Testis (tissue), 2 donors: ENCODE measurements at regions not wholly inside any gene's neighbourhood (a gene's known extent, or its start where the extent isn't known, plus 50 kb on each side); places are given as distances from the start of the nearest gene placed in this dataset.
A peak's percentile ranks its signal among the peaks of the same experiment; 100 is the strongest.
"Not testable (repeated sequence)": the region's sequence is repeated elsewhere in the genome, so short reads cannot be mapped to it uniquely, and the experiment has no call there.

Experiments used
- DNase-seq: peaks from one replicate; pipeline ENCODE4 v3.0.0-alpha.2; 2019
- H3K27ac ChIP-seq, 2 donors: fragments of 200-600 bp; sonication (generic); one replicate each; pipeline ENCODE4 v1.5.1; 2019
- H3K27me3 ChIP-seq: fragments of 200-600 bp; sonication (generic); one replicate; pipeline ENCODE4 v1.5.1; 2019
- H3K36me3 ChIP-seq: fragments of 200-600 bp; sonication (generic); one replicate; pipeline ENCODE4 v1.5.1; 2017; ENCODE audit warnings: low read depth; ENCODE audit errors: missing control alignments
- H3K4me1 ChIP-seq: fragments of 200-600 bp; sonication (generic); one replicate; pipeline ENCODE4 v1.5.1; 2019
- H3K4me3 ChIP-seq, 2 donors: fragments of 200-600 bp; sonication (generic); one replicate each; pipeline ENCODE4 v1.5.1; 2017 to 2019
- H3K9me3 ChIP-seq: fragments of 200-600 bp; sonication (generic); one replicate; pipeline ENCODE4 v1.5.1; 2017
- CTCF ChIP-seq, 3 experiments: fragments of 450-650 bp in 2 of 3; fragments of 200-600 bp in 1 of 3; sonication (generic) in 1 of 3; IDR thresholded peaks; one replicate each; pipeline ENCODE4 v1.5.1; 2016 to 2019; ENCODE audit warnings: antibody characterized with exemption in 3 of 3, mild to moderate bottlenecking in 2 of 3, moderate library complexity in 1 of 3
- POLR2A ChIP-seq: fragments of 450-650 bp; IDR thresholded peaks from one replicate; pipeline ENCODE4 v1.6.1; 2017; ENCODE audit warnings: antibody characterized with exemption, mild to moderate bottlenecking, moderate library complexity
- WGBS, 2 donors: methylation state at CpG; one replicate each; pipeline ENCODE4 v1.1.5; 2018; 5-methylcytosine and 5-hydroxymethylcytosine counted together
- intact Hi-C: fragments of 100-400 bp; cut with DNase I; formaldehyde crosslinking; loops from one replicate; pipeline ENCODE4 v1.15.1; 2023; ENCODE audit warnings: low total_unique reads

GRCh38 chr15:99455789-99456160 is 110.0 kb upstream of the MEF2A start:
- Histone ChIP-seq H3K4me3 (no peak overlapping the region), H3K27ac (peak overlapping the region in 1 of 2 donors; percentile 76), H3K4me1 (peaks cover 22% of the 10 kb centered on the region), H3K9me3 (no peaks in the 10 kb centered on the region), H3K36me3 (no peaks in the 10 kb centered on the region), H3K27me3 (no peaks in the 10 kb centered on the region)
- TF ChIP-seq CTCF (IDR thresholded peaks at IDR 0.05): no peak
- TF ChIP-seq POLR2A: no peak
- DNase-seq: no peak
- intact Hi-C loops: no loop called here

- H3K4me3 ChIP-seq: no peak overlapping the region
- WGBS, 2 donors: 87 to 90% methylated on average over 2 of the region's 2 CpGs
These were observed 101.6 kb upstream of the MEF2A start for GRCh38 chr15:99464137-99464536.

GRCh38 chr15:99466701-99467337 is 99.0 kb upstream of the MEF2A start:
- Histone ChIP-seq H3K9me3 (no peaks in the 10 kb centered on the region), H3K4me3 (no peak overlapping the region), H3K36me3 (no peaks in the 10 kb centered on the region), H3K4me1 (no peaks in the 10 kb centered on the region), H3K27me3 (no peaks in the 10 kb centered on the region), H3K27ac (no peak overlapping the region)
- intact Hi-C loops: no loop called here
- TF ChIP-seq CTCF (IDR thresholded peaks at IDR 0.05) (no peak), POLR2A (no peak)
- no peak for DNase-seq
- 65 to 71% methylated on average over 17 to 18 of the region's 18 CpGs for WGBS, 2 donors

More at GRCh38 chr15:99464137-99464536, 101.6 kb upstream of the MEF2A start:
- Histone ChIP-seq H3K27me3 (no peaks in the 10 kb centered on the region), H3K4me1 (no peaks in the 10 kb centered on the region), H3K9me3 (no peaks in the 10 kb centered on the region), H3K27ac (no peak overlapping the region), H3K36me3 (no peaks in the 10 kb centered on the region)
- intact Hi-C loops: no loop called here
- TF ChIP-seq POLR2A: no peak
- DNase-seq: no peak

DNA sequence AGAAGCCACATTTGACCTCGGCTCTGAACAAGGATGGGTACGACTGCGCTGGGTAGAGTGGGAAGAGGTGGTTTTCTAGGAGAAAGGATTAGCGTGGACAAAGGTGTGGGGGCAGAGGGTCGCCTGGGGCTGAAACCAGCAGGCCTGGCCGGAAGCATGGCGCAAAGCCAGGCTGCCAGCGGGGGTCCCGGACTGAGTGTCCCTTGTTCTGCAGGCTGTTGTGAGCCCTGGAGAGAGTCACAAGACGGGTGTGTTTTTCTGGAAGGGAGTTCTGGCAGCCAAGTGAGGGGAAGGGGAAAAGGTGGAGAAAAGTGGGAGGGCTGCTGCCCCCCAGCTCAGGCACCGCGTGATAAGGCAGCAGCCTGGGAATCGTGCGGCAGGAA is 98.5 kb upstream of the MEF2A start:
- no peak for DNase-seq
- no peaks in the 10 kb centered on the region for H3K27me3 ChIP-seq
- WGBS, 2 donors: 50 to 78% methylated on average over 14 of the region's 14 CpGs
- TF ChIP-seq CTCF (IDR thresholded peaks at IDR 0.05) (no peak), POLR2A (no peak)
- H3K9me3 ChIP-seq: no peaks in the 10 kb centered on the region
- intact Hi-C loops: no loop called here
- no peak overlapping the region for H3K4me3 ChIP-seq
- H3K36me3 ChIP-seq: no peaks in the 10 kb centered on the region
- no peak overlapping the region for H3K27ac ChIP-seq
- peaks cover 1% of the 10 kb centered on the region for H3K4me1 ChIP-seq

DNA sequence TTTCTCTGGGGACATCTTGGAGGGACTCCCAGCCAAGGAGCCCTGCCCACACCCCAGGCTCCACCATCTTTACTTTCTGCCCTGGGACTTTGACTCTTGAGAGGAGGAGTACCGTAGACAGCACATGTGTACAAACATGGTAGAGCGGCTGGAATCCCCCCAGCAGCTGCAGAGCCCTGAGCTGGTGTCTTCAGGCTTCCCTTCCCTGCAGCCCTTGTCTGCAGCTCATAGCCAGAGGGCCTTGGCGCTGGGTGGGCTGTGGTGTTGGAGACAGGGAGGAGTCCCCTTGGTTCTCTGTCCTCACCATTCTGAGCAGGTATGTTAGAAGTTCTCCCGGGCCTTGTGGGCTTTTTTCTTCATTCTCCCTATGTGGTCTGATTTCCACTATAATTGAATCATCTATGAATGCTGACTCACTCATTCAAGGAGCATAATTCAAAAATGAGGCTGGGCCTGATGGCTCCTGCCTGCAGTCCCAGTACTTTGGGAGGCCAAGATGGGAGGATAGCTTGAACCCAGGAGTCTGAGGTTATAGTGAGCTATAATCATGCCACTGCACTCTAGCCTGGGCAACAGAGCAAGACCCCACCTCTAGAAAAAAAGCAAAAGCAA is 97.8 kb upstream of the MEF2A start:
- no peak for DNase-seq
- Histone ChIP-seq H3K27me3 (no peaks in the 10 kb centered on the region), H3K9me3 (no peaks in the 10 kb centered on the region), H3K4me3 (no peak overlapping the region), H3K27ac (no peak overlapping the region), H3K36me3 (no peaks in the 10 kb centered on the region), H3K4me1 (peaks cover 7% of the 10 kb centered on the region)
- intact Hi-C loops: no loop called here
- 54% methylated on average over 4 of the region's 4 CpGs for WGBS, 2 donors
- TF ChIP-seq CTCF (IDR thresholded peaks at IDR 0.05): no peak
- no peak for TF ChIP-seq POLR2A

- DNase-seq, H3K27ac ChIP-seq, H3K36me3 ChIP-seq, intact Hi-C loops, H3K9me3 ChIP-seq, H3K27me3 ChIP-seq, H3K4me3 ChIP-seq: not testable (repeated sequence)
- WGBS, 2 donors: 88 to 98% methylated on average over 3 of the region's 3 CpGs
- H3K4me1 ChIP-seq: peaks cover 27% of the 10 kb centered on the region
These were observed 95.6 kb upstream of the MEF2A start for GRCh38 chr15:99470204-99470603.
